Activated naive CD4-positive, alpha-beta T cell treated with anti-CD3 and anti-CD28 coated beads, Interleukin-2, amount 50 U/mL, for 72 hours (primary cell): ENCODE measurements at regions not wholly inside any gene's neighbourhood (a gene's known extent, or its start where the extent isn't known, plus 50 kb on each side); places are given as distances from the start of the nearest gene placed in this dataset.
"Not testable (repeated sequence)": the region's sequence is repeated elsewhere in the genome, so short reads cannot be mapped to it uniquely, and the experiment has no call there.

ENCODE experiments used
- ATAC-seq, 2 donors: fragments of 150-1000 bp; cut with Tn5 transposase; 2 replicates each; pipeline ENCODE4 v1.10.0; 2021; ENCODE audit warnings: mild to moderate bottlenecking in 2 of 2, moderate library complexity in 2 of 2
- DNase-seq, 2 donors: peaks; one replicate each; pipeline ENCODE4 v3.0.0; 2021 to 2022; ENCODE audit warnings: low spot score in 2 of 2
- H3K27ac Mint-ChIP-seq, 2 donors: one replicate each; pipeline ENCODE4 v1.8.0; 2022; ENCODE audit warnings: mild to moderate bottlenecking in 2 of 2, mixed read lengths in 2 of 2
- H3K36me3 Mint-ChIP-seq, 2 donors: one replicate each; pipeline ENCODE4 v1.8.0; 2022; ENCODE audit warnings: mixed read lengths in 2 of 2
- H3K9me3 Mint-ChIP-seq, 2 donors: one replicate each; pipeline ENCODE4 v1.8.0; 2022; ENCODE audit warnings: mixed read lengths in 2 of 2

- no peak overlapping the region for H3K27ac Mint-ChIP-seq
- DNase-seq = peak in 1 of 2 donors; percentile 7
Observed at GRCh38 chr7:110442381-110442837, 648.5 kb upstream of the LRRN3 start.

GRCh38 chr7:110446658-110447057 is 644.3 kb upstream of the LRRN3 start:
- ATAC-seq = no peak
- Mint-ChIP-seq H3K27ac (no peak overlapping the region), H3K36me3 (no peaks in the 10 kb centered on the region)

More at GRCh38 chr7:110442381-110442837, 648.5 kb upstream of the LRRN3 start:
- Mint-ChIP-seq H3K9me3 (no peaks in the 10 kb centered on the region), H3K36me3 (no peaks in the 10 kb centered on the region)
- ATAC-seq = peak in 1 of 2 donors; percentile 38

GRCh38 chr7:110448918-110449317 is 642.0 kb upstream of the LRRN3 start:
- H3K36me3 Mint-ChIP-seq = no peaks in the 10 kb centered on the region
- H3K9me3 Mint-ChIP-seq = no peaks in the 10 kb centered on the region
- ATAC-seq (no peak), DNase-seq (no peak)
- H3K27ac Mint-ChIP-seq = no peak overlapping the region

More at GRCh38 chr7:110446658-110447057, 644.3 kb upstream of the LRRN3 start:
- DNase-seq = no peak
- H3K9me3 Mint-ChIP-seq = no peaks in the 10 kb centered on the region

- DNase-seq = no peak
- Mint-ChIP-seq H3K27ac (no peak overlapping the region), H3K9me3 (no peaks in the 10 kb centered on the region), H3K36me3 (no peaks in the 10 kb centered on the region)
- no peak for ATAC-seq
Observed at GRCh38 chr7:110454713-110455112, 636.2 kb upstream of the LRRN3 start.

- Mint-ChIP-seq H3K27ac (no peak overlapping the region), H3K36me3 (no peaks in the 10 kb centered on the region), H3K9me3 (no peaks in the 10 kb centered on the region)
- no peak for ATAC-seq
- DNase-seq = no peak
Observed at GRCh38 chr7:110461621-110462020, 629.3 kb upstream of the LRRN3 start.

- DNase-seq (no peak), ATAC-seq (no peak)
- Mint-ChIP-seq H3K27ac (no peak overlapping the region), H3K9me3 (peaks cover 0 to 7% of the 10 kb centered on the region in 2 donors), H3K36me3 (peaks cover 0 to 6% of the 10 kb centered on the region in 2 donors)
Observed at GRCh38 chr7:110470420-110470819, 620.5 kb upstream of the LRRN3 start.

- not testable (repeated sequence) for ATAC-seq, H3K27ac Mint-ChIP-seq
Observed at GRCh38 chr7:110472419-110472818, 618.5 kb upstream of the LRRN3 start.

GRCh38 chr7:110480964-110481363 is 610.0 kb upstream of the LRRN3 start:
- no peak for DNase-seq
- peaks cover 16 to 19% of the 10 kb centered on the region in 2 donors for H3K9me3 Mint-ChIP-seq
- peaks cover 0 to 11% of the 10 kb centered on the region in 2 donors for H3K36me3 Mint-ChIP-seq
- ATAC-seq = no peak
- H3K27ac Mint-ChIP-seq = no peak overlapping the region

More at GRCh38 chr7:110472419-110472818, 618.5 kb upstream of the LRRN3 start:
- DNase-seq, H3K36me3 Mint-ChIP-seq, H3K9me3 Mint-ChIP-seq: not testable (repeated sequence)

GRCh38 chr7:110483553-110483952 is 607.4 kb upstream of the LRRN3 start:
- Mint-ChIP-seq H3K9me3 (peaks cover 16 to 19% of the 10 kb centered on the region in 2 donors), H3K27ac (no peak overlapping the region), H3K36me3 (peaks cover 0 to 11% of the 10 kb centered on the region in 2 donors)
- no peak for ATAC-seq
- DNase-seq = no peak

- Mint-ChIP-seq H3K36me3 (peaks cover 0 to 11% of the 10 kb centered on the region in 2 donors), H3K9me3 (peaks cover 10 to 11% of the 10 kb centered on the region in 2 donors), H3K27ac (no peak overlapping the region)
- ATAC-seq (no peak), DNase-seq (no peak)
Observed at GRCh38 chr7:110484356-110484755, 606.6 kb upstream of the LRRN3 start.

- DNase-seq (no peak), ATAC-seq (no peak)
- Mint-ChIP-seq H3K27ac (no peak overlapping the region), H3K9me3 (peaks cover 6 to 7% of the 10 kb centered on the region in 2 donors), H3K36me3 (peaks cover 0 to 4% of the 10 kb centered on the region in 2 donors)
Observed at GRCh38 chr7:110486549-110486948, 604.4 kb upstream of the LRRN3 start.

- Mint-ChIP-seq H3K9me3 (no peaks in the 10 kb centered on the region), H3K27ac (no peak overlapping the region), H3K36me3 (no peaks in the 10 kb centered on the region)
- no peak for ATAC-seq
- no peak for DNase-seq
Observed at GRCh38 chr7:110502888-110503465, 588.0 kb upstream of the LRRN3 start.

- ATAC-seq (no peak), DNase-seq (no peak)
- Mint-ChIP-seq H3K27ac (no peak overlapping the region), H3K9me3 (no peaks in the 10 kb centered on the region), H3K36me3 (no peaks in the 10 kb centered on the region)
Observed at GRCh38 chr7:110507369-110507768, 583.6 kb upstream of the LRRN3 start.

- ATAC-seq (no peak), DNase-seq (no peak)
- H3K9me3 Mint-ChIP-seq = no peaks in the 10 kb centered on the region
- no peak overlapping the region for H3K27ac Mint-ChIP-seq
- H3K36me3 Mint-ChIP-seq = no peaks in the 10 kb centered on the region
Observed at GRCh38 chr7:110507832-110508231, 583.1 kb upstream of the LRRN3 start.

- not testable (repeated sequence) for DNase-seq, H3K27ac Mint-ChIP-seq, H3K36me3 Mint-ChIP-seq, H3K9me3 Mint-ChIP-seq, ATAC-seq
Observed at GRCh38 chr7:110514975-110515551, 575.9 kb upstream of the LRRN3 start.

GRCh38 chr7:110519851-110520250 is 571.1 kb upstream of the LRRN3 start:
- ATAC-seq = no peak
- no peak overlapping the region for H3K27ac Mint-ChIP-seq
- no peak for DNase-seq
- no peaks in the 10 kb centered on the region for H3K36me3 Mint-ChIP-seq
- H3K9me3 Mint-ChIP-seq = no peaks in the 10 kb centered on the region

GRCh38 chr7:110521357-110521911 is 569.5 kb upstream of the LRRN3 start:
- no peak for ATAC-seq
- no peaks in the 10 kb centered on the region for H3K36me3 Mint-ChIP-seq

More at GRCh38 chr7:110521357-110521911, 569.5 kb upstream of the LRRN3 start:
- Mint-ChIP-seq H3K27ac (no peak overlapping the region), H3K9me3 (no peaks in the 10 kb centered on the region)
- no peak for DNase-seq
